SK-N-SH (cell line): ENCODE measurements at regions not wholly inside any gene's neighbourhood (a gene's known extent, or its start where the extent isn't known, plus 50 kb on each side); places are given as distances from the start of the nearest gene placed in this dataset.

Experiments
- CTCF ChIA-PET: fragments of 300-600, 350-600 bp; formaldehyde crosslinking; extraction: SDS; loops from one replicate; lab custom pipeline; 2021; lab: Yijun Ruan, JAX
- POLR2A ChIA-PET: fragments of 350-600 bp; sonication (Branson Sonifier 250); formaldehyde crosslinking; extraction: SDS; loops from one replicate; lab custom pipeline; 2020; ENCODE audit warnings: antibody characterized with exemption, inconsistent platforms; lab: Yijun Ruan, JAX
- DNase-seq: peaks from one replicate; pipeline ENCODE4 v3.0.0; 2012
- H2AFZ ChIP-seq: fragments of 200-600 bp; sonication (generic); 2 replicates; pipeline ENCODE4 v1.8.1; 2016; ENCODE audit warnings: antibody characterized with exemption, mild to moderate bottlenecking, low read depth
- H3F3A ChIP-seq: fragments of 200-600 bp; sonication (generic); replicated peaks from 2 replicates; pipeline ENCODE3; 2016; ENCODE audit warnings: antibody characterized with exemption, mild to moderate bottlenecking; ENCODE audit not compliant: insufficient read depth
- H3K27ac ChIP-seq, 2 experiments: fragments of 200-500 bp in 1 of 2; fragments of 200-600 bp in 1 of 2; sonication (Bioruptor generic) in 1 of 2; sonication (generic), shearing (Covaris generic) in 1 of 2; 2 replicates each; pipeline versions ENCODE4 v1.5.1 to v1.6.1; 2014 to 2016; ENCODE audit warnings: low read depth in 2 of 2, inconsistent platforms in 1 of 2, low read length in 1 of 2, mild to moderate bottlenecking in 1 of 2, mixed read lengths in 1 of 2
- H3K27me3 ChIP-seq: fragments of 200-600 bp; sonication (generic), shearing (Covaris generic); 2 replicates; pipeline ENCODE4 v1.6.1; 2016; ENCODE audit warnings: mixed run types; ENCODE audit not compliant: insufficient read depth
- H3K36me3 ChIP-seq, 2 experiments: fragments of 200-500 bp in 1 of 2; fragments of 200-600 bp in 1 of 2; sonication (Bioruptor generic) in 1 of 2; sonication (generic) in 1 of 2; replicated peaks in 1 of 2; 2 replicates each; pipeline versions ENCODE3 to v1.5.1; 2014 to 2016; ENCODE audit warnings: low read length in 1 of 2, mild to moderate bottlenecking in 1 of 2; ENCODE audit not compliant: insufficient read depth in 2 of 2, control insufficient read depth in 1 of 2
- H3K4me1 ChIP-seq, 2 experiments: fragments of 200-500 bp in 1 of 2; fragments of 200-600 bp in 1 of 2; sonication (Bioruptor generic) in 1 of 2; sonication (generic), shearing (Covaris generic) in 1 of 2; 2 replicates each; pipeline versions ENCODE4 v1.5.1 to v1.6.1; 2014 to 2016; ENCODE audit warnings: low read depth in 1 of 2, low read length in 1 of 2, mixed run types in 1 of 2; ENCODE audit not compliant: insufficient read depth in 2 of 2, control insufficient read depth in 1 of 2
- H3K4me2 ChIP-seq: fragments of 200-600 bp; sonication (generic), shearing (Covaris generic); 2 replicates; pipeline ENCODE4 v1.6.1; 2017; ENCODE audit warnings: mixed run types
- H3K4me3 ChIP-seq, 2 experiments: fragments of 200-500 bp in 1 of 2; fragments of 200-600 bp in 1 of 2; sonication (Bioruptor generic) in 1 of 2; sonication (generic), shearing (Covaris generic) in 1 of 2; 2 replicates each; pipeline versions ENCODE4 v1.5.1 to v1.8.1; 2014 to 2016; ENCODE audit warnings: low read depth in 2 of 2, inconsistent platforms in 1 of 2, low read length in 1 of 2, mild to moderate bottlenecking in 1 of 2, mixed read lengths in 1 of 2, moderate library complexity in 1 of 2
- H3K79me2 ChIP-seq: fragments of 200-600 bp; sonication (generic); 2 replicates; pipeline ENCODE4 v1.8.1; 2017; ENCODE audit warnings: mild to moderate bottlenecking; ENCODE audit not compliant: insufficient read depth
- H3K9ac ChIP-seq: fragments of 200-600 bp; sonication (generic); 2 replicates; pipeline ENCODE4 v1.6.1; 2017; ENCODE audit warnings: mixed run types
- H3K9me2 ChIP-seq: fragments of 200-600 bp; sonication (generic); 2 replicates; pipeline ENCODE4 v1.6.1; 2017; ENCODE audit warnings: mixed run types
- H3K9me3 ChIP-seq: fragments of 200-600 bp; sonication (generic); 2 replicates; pipeline ENCODE4 v1.6.1; 2017; ENCODE audit warnings: mixed run types, mild to moderate bottlenecking, moderate library complexity
- H4K20me1 ChIP-seq: fragments of 200-600 bp; sonication (generic); 2 replicates; pipeline ENCODE4 v1.6.1; 2017; ENCODE audit warnings: mild to moderate bottlenecking, mixed run types; ENCODE audit not compliant: insufficient read depth
- CTCF ChIP-seq: fragments of 200-600 bp; sonication (generic); IDR thresholded peaks from 2 replicates; pipeline ENCODE4 v1.6.1; 2017; ENCODE audit warnings: antibody characterized with exemption, mild to moderate bottlenecking, moderate library complexity
- ELF1 ChIP-seq: IDR thresholded peaks from 2 replicates; pipeline ENCODE4 v1.4.0; 2012
- EZH2phosphoT487 ChIP-seq: fragments of 200-600 bp; sonication (generic); IDR thresholded peaks from 2 replicates; pipeline ENCODE4 v1.6.1; 2017; ENCODE audit warnings: low read depth, mixed run types, mild to moderate bottlenecking, antibody characterized with exemption, moderate library complexity, borderline replicate concordance
- FOXJ3 ChIP-seq: sonication (generic); formaldehyde crosslinking; IDR thresholded peaks from 2 replicates; pipeline ENCODE4 v1.5.1; 2020; ENCODE audit warnings: mild to moderate bottlenecking, missing genetic modification reagents
- FOXM1 ChIP-seq: IDR thresholded peaks from 2 replicates; pipeline ENCODE4 v1.4.0; 2012; ENCODE audit warnings: low read depth, mild to moderate bottlenecking
- GABPA ChIP-seq: IDR thresholded peaks from 2 replicates; pipeline ENCODE4 v1.4.0; 2012; ENCODE audit warnings: low read depth, mild to moderate bottlenecking
- IRF3 ChIP-seq: fragments of 150-350 bp; IDR thresholded peaks from 2 replicates; pipeline ENCODE4 v1.6.1; 2016; ENCODE audit warnings: mild to moderate bottlenecking, low read depth, low read length
- MAX ChIP-seq: IDR thresholded peaks from 2 replicates; pipeline ENCODE4 v1.4.0; 2012; ENCODE audit warnings: low read depth
- MEF2A ChIP-seq: IDR thresholded peaks from 2 replicates; pipeline ENCODE4 v1.4.0; 2012; ENCODE audit warnings: low read depth, borderline replicate concordance
- MXI1 ChIP-seq: IDR thresholded peaks from 2 replicates; pipeline ENCODE4 v1.6.1; 2012; ENCODE audit warnings: mild to moderate bottlenecking, low read depth, low read length, improper control_type of control experiment
- NRF1 ChIP-seq: IDR thresholded peaks from 2 replicates; pipeline ENCODE4 v1.6.1; 2012; ENCODE audit warnings: low read depth, mild to moderate bottlenecking, low read length
- PBX3 ChIP-seq: IDR thresholded peaks from 2 replicates; pipeline ENCODE4; 2012
- RAD21 ChIP-seq: IDR thresholded peaks from 2 replicates; pipeline ENCODE4 v1.6.1; 2012; ENCODE audit warnings: mild to moderate bottlenecking, low read length
- RCOR1 ChIP-seq: fragments of 150-350 bp; IDR thresholded peaks from 2 replicates; pipeline ENCODE4 v1.6.1; 2017; ENCODE audit warnings: antibody characterized with exemption, low read length
- RFX5 ChIP-seq: IDR thresholded peaks from 2 replicates; pipeline ENCODE4 v1.6.1; 2012; ENCODE audit warnings: mild to moderate bottlenecking, improper control_type of control experiment, low read length
- RXRA ChIP-seq: IDR thresholded peaks from 2 replicates; pipeline ENCODE4 v1.4.0; 2012; ENCODE audit warnings: low read depth, mild to moderate bottlenecking, borderline replicate concordance
- TCF12 ChIP-seq: IDR thresholded peaks from 2 replicates; pipeline ENCODE4 v1.4.0; 2012
- TEAD4 ChIP-seq: IDR thresholded peaks from 2 replicates; pipeline ENCODE4 v1.4.0; 2012; ENCODE audit warnings: mild to moderate bottlenecking, borderline replicate concordance; ENCODE audit not compliant: insufficient read depth
- USF2 ChIP-seq: fragments of 150-350 bp; IDR thresholded peaks from 2 replicates; pipeline ENCODE4 v1.6.1; 2017; ENCODE audit warnings: antibody characterized with exemption, low read length, low read depth, borderline replicate concordance
- ZBTB33 ChIP-seq: IDR thresholded peaks from 2 replicates; pipeline ENCODE4 v1.4.0; 2012; ENCODE audit warnings: low read depth, borderline replicate concordance
- WGBS: methylation state at CpG from one replicate; pipeline ENCODE4 v1.1.6; 2017; ENCODE audit warnings: low lambda C conversion rate; 5-methylcytosine and 5-hydroxymethylcytosine counted together

GRCh38 chr4:30842142-30842541, 122.0 kb downstream of the PCDH7 start:
- DNase-seq, result no peak
- Histone ChIP-seq H3K9me3 (no peaks in the 10 kb centered on the region), H3K9ac (no peak overlapping the region), H3K36me3 (no peaks in the 10 kb centered on the region), H3F3A (no peaks in the 10 kb centered on the region), H3K4me3 (no peak overlapping the region), H3K79me2 (no peaks in the 10 kb centered on the region), H4K20me1 (no peaks in the 10 kb centered on the region), H2AFZ (no peak overlapping the region), H3K4me1 (peaks cover 4 to 5% of the 10 kb centered on the region in 2 experiments; a peak in 3 of 4 replicates), H3K9me2 (no peaks in the 10 kb centered on the region), H3K4me2 (no peak overlapping the region), H3K27me3 (no peaks in the 10 kb centered on the region), H3K27ac (no peak overlapping the region)
- TF ChIP-seq MAX (no peak), MEF2A (no peak), TEAD4 (no peak), CTCF (no peak), NRF1 (no peak), FOXM1 (no peak), IRF3 (no peak), RFX5 (no peak)
- WGBS, result 81% methylated on average over 1 of the region's 1 CpG
- ChIA-PET POLR2A (no interaction called here), CTCF (no interaction called here)

- Histone ChIP-seq H3K27me3 (no peaks in the 10 kb centered on the region), H4K20me1 (no peaks in the 10 kb centered on the region), H3K36me3 (no peaks in the 10 kb centered on the region), H3K9me3 (no peaks in the 10 kb centered on the region), H3K27ac (no peak overlapping the region), H3K9ac (no peak overlapping the region), H3K79me2 (no peaks in the 10 kb centered on the region), H3K4me3 (no peak overlapping the region), H3K4me2 (no peak overlapping the region), H3F3A (no peaks in the 10 kb centered on the region), H3K4me1 (peaks cover 0 to 5% of the 10 kb centered on the region in 2 experiments; a peak in 2 of 4 replicates), H3K9me2 (no peaks in the 10 kb centered on the region), H2AFZ (no peak overlapping the region)
- 72% methylated on average over 6 of the region's 6 CpGs for WGBS
- POLR2A ChIA-PET, result no interaction called here
- CTCF ChIA-PET, result no interaction called here
- DNase-seq, result no peak
- no peak for TF ChIP-seq RXRA
- no peak for TF ChIP-seq USF2
- no peak for TF ChIP-seq MXI1
- no peak for TF ChIP-seq ZBTB33
- TF ChIP-seq IRF3, result no peak
- TF ChIP-seq PBX3, result no peak
- TF ChIP-seq RAD21, result no peak
- no peak for TF ChIP-seq ELF1
- TF ChIP-seq EZH2phosphoT487, result no peak
- no peak for TF ChIP-seq GABPA
- no peak for TF ChIP-seq TCF12
- TF ChIP-seq RCOR1, result no peak
- no peak for TF ChIP-seq FOXJ3 (CRISPR knock-in tag)
Measured at GRCh38 chr4:30842689-30843088, 122.5 kb downstream of the PCDH7 start.
